Activated CD4-positive, CD25-positive, alpha-beta regulatory T cell (primary cell): ENCODE measurements at regions not wholly inside any gene's neighbourhood (a gene's known extent, or its start where the extent isn't known, plus 50 kb on each side); places are given as distances from the start of the nearest gene placed in this dataset.

ENCODE experiments used
- DNase-seq, 4 experiments: peaks; one replicate each; lab custom pipeline; 2025; lab: John Stamatoyannopoulos, UW

- DNase-seq: no peak
Observed at GRCh38 chr2:60320724-60321123, 232.7 kb downstream of the BCL11A start.

- no peak for DNase-seq
Observed at GRCh38 chr2:60319031-60319547, 234.4 kb downstream of the BCL11A start.

GRCh38 chr2:60318544-60318943 is 234.9 kb downstream of the BCL11A start:
- no peak for DNase-seq

- no peak for DNase-seq
Observed at GRCh38 chr2:60317844-60318243, 235.6 kb downstream of the BCL11A start.

GRCh38 chr2:60317034-60317386 is 236.4 kb downstream of the BCL11A start:
- DNase-seq: no peak

- no peak for DNase-seq
Observed at GRCh38 chr2:60316381-60317033, 236.9 kb downstream of the BCL11A start.

- DNase-seq: no peak
Observed at GRCh38 chr2:60313470-60314172, 239.8 kb downstream of the BCL11A start.

GRCh38 chr2:60312618-60313017 is 240.8 kb downstream of the BCL11A start:
- no peak for DNase-seq

- no peak for DNase-seq
Observed at GRCh38 chr2:60311524-60311923, 241.9 kb downstream of the BCL11A start.

GRCh38 chr2:60309941-60310660 is 243.4 kb downstream of the BCL11A start:
- no peak for DNase-seq

- no peak for DNase-seq
Observed at GRCh38 chr2:60309336-60309735, 244.1 kb downstream of the BCL11A start.

- DNase-seq: no peak
Observed at GRCh38 chr2:60306267-60306861, 247.1 kb downstream of the BCL11A start.

GRCh38 chr2:60303680-60304079 is 249.8 kb downstream of the BCL11A start:
- DNase-seq: no peak

GRCh38 chr2:60302377-60303126 is 250.9 kb downstream of the BCL11A start:
- no peak for DNase-seq

- DNase-seq: no peak
Observed at GRCh38 chr2:60301726-60302125, 251.7 kb downstream of the BCL11A start.

- no peak for DNase-seq
Observed at GRCh38 chr2:60299179-60299578, 254.3 kb downstream of the BCL11A start.

GRCh38 chr2:60298006-60298696 is 255.3 kb downstream of the BCL11A start:
- DNase-seq: no peak

GRCh38 chr2:60297296-60298005 is 256.0 kb downstream of the BCL11A start:
- DNase-seq: no peak

GRCh38 chr2:60296219-60296955 is 257.1 kb downstream of the BCL11A start:
- no peak for DNase-seq

- DNase-seq: no peak
Observed at GRCh38 chr2:60295636-60295962, 257.9 kb downstream of the BCL11A start.
